ENCODE measurements at regions not wholly inside any gene's neighbourhood (a gene's known extent, or its start where the extent isn't known, plus 50 kb on each side); places are given as distances from the start of the nearest gene placed in this dataset.

DNA sequence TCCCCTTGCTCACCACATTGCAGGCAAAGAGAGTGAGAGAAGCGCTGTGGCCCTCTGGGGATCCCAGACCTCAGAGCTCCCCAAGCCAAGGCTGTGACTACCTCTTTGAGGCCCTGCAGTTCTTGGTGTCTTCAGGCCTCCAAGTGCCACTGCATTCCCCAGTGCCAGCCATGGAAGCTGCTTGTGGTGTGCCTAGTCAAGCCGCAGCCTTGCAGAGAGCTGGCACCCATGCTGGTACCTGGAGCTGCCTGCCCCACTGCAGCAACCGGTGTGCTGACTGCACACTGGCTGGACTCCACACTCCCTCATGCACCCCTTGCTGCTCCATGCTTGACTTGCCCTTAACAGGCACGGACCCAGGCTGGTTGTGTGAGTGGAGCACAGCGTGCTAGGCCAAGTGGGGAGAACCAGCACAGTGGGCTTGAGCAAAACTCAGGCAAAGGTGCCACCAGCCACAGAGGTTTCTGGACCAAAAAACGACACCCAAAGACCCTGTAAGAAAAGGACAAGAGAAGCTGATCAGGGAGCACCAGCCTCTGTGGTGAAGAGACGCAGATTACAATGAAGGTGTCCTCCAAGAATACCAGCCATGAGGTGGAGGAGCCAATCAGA, 113.5 kb upstream of the TMEM18 start:
- TF ChIP-seq RBM39 (IDR thresholded peaks at IDR 0.05; ENCODE audit: low read depth, low read length, poor library complexity, severe bottlenecking) (no peak), ZNF724P (CRISPR knock-in tag; IDR thresholded peaks at IDR 0.05; ENCODE audit: borderline replicate concordance) (no peak), NFIC (IDR thresholded peaks at IDR 0.05; ENCODE audit: low read length) (no peak), YY1 (IDR thresholded peaks at IDR 0.05; ENCODE audit: insufficient read depth, insufficient replicate concordance, low read depth, low read length) (no peak), ZNF446 (CRISPR knock-in tag; IDR thresholded peaks at IDR 0.05) (no peak), ZBTB1 (CRISPR knock-in tag; IDR thresholded peaks at IDR 0.05; ENCODE audit: borderline replicate concordance) (no peak), CCDC6 (CRISPR knock-in tag; IDR thresholded peaks at IDR 0.05) (no peak), SALL1 (CRISPR knock-in tag; IDR thresholded peaks at IDR 0.05) (no peak), ZNF274 (CRISPR knock-in tag; IDR thresholded peaks at IDR 0.05) (no peak), ZNF335 (CRISPR knock-in tag; IDR thresholded peaks at IDR 0.05) (no peak)
- TF ChIP-seq, protein P1, sequence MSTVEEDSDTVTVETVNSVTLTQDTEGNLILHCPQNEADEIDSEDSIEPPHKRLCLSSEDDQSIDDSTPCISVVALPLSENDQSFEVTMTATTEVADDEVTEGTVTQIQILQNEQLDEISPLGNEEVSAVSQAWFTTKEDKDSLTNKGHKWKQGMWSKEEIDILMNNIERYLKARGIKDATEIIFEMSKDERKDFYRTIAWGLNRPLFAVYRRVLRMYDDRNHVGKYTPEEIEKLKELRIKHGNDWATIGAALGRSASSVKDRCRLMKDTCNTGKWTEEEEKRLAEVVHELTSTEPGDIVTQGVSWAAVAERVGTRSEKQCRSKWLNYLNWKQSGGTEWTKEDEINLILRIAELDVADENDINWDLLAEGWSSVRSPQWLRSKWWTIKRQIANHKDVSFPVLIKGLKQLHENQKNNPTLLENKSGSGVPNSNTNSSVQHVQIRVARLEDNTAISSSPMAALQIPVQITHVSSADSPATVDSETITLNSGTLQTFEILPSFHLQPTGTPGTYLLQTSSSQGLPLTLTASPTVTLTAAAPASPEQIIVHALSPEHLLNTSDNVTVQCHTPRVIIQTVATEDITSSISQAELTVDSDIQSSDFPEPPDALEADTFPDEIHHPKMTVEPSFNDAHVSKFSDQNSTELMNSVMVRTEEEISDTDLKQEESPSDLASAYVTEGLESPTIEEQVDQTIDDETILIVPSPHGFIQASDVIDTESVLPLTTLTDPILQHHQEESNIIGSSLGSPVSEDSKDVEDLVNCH (CRISPR knock-in tag; IDR thresholded peaks at IDR 0.05) = no peak
- TF ChIP-seq, protein P2, sequence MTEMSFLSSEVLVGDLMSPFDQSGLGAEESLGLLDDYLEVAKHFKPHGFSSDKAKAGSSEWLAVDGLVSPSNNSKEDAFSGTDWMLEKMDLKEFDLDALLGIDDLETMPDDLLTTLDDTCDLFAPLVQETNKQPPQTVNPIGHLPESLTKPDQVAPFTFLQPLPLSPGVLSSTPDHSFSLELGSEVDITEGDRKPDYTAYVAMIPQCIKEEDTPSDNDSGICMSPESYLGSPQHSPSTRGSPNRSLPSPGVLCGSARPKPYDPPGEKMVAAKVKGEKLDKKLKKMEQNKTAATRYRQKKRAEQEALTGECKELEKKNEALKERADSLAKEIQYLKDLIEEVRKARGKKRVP (CRISPR knock-in tag; IDR thresholded peaks at IDR 0.05) = no peak
- no peak; the same call in 2 of the 3 replicates for ATAC-seq
- H3K36me3 ChIP-seq (replicated peaks in 1 of 2; ENCODE audit: control insufficient read depth in 1 of 2, insufficient read depth in 2 of 2, low read length in 2 of 2) = no peaks in the 10 kb centered on the region
- no peak overlapping the region for H3K4me2 ChIP-seq (ENCODE audit: low read depth, low read length)
- no peak for DNase-seq (ENCODE audit: low spot score)
- no peaks in the 10 kb centered on the region; the same call in 1 of the 2 replicates for H4K20me1 ChIP-seq (ENCODE audit: insufficient read depth, low read length)
- H3K27ac ChIP-seq (ENCODE audit: extremely low read length, insufficient read depth, low read length) = no peak overlapping the region
- H3K4me1 ChIP-seq (ENCODE audit: insufficient read depth, low read length) = no peaks in the 10 kb centered on the region
- FAIRE-seq = no peak
- WGBS (ENCODE audit: low lambda C conversion rate) = 15% methylated on average over 6 of the region's 7 CpGs
- intact Hi-C loops (cut with micrococcal nuclease; ENCODE audit: unreplicated experiment) (no loop called here), in situ Hi-C loops (cut with HindIII; ENCODE audit: extremely low pct_ligation_motif_present, low pct_unique_long_range_greater_than_20kb) (no loop called here)
- no peak overlapping the region for H3K4me3 ChIP-seq (replicated peaks in 1 of 3; ENCODE audit: insufficient read depth in 1 of 3, low read depth in 2 of 3, low read length in 3 of 3)
- no peaks in the 10 kb centered on the region; the same call in 1 of the 2 replicates for H3K9me3 ChIP-seq (ENCODE audit: low read length)
- H3K79me2 ChIP-seq (ENCODE audit: insufficient read depth, low read length) = no peaks in the 10 kb centered on the region
- no peak overlapping the region for H2AFZ ChIP-seq (ENCODE audit: low read length)
- BruUV-seq (replicated peaks) = no TSS peak
- POLR2A ChIA-PET = no interaction called here
- peaks cover under 1 to 42% of the 10 kb centered on the region in 2 experiments; a peak in 4 of 5 replicates for H3K27me3 ChIP-seq (ENCODE audit: control insufficient read depth in 1 of 2, insufficient read depth in 2 of 2, low read length in 2 of 2)
- no peak overlapping the region for H3K9ac ChIP-seq (ENCODE audit: insufficient read depth, low read depth, low read length)
- CTCF ChIA-PET (ENCODE audit: low intra/inter-chr PET ratio, low total read pairs) = no interaction called here
